ENCODE measurements at regions not wholly inside any gene's neighbourhood (a gene's known extent, or its start where the extent isn't known, plus 50 kb on each side); places are given as distances from the start of the nearest gene placed in this dataset.

DNA sequence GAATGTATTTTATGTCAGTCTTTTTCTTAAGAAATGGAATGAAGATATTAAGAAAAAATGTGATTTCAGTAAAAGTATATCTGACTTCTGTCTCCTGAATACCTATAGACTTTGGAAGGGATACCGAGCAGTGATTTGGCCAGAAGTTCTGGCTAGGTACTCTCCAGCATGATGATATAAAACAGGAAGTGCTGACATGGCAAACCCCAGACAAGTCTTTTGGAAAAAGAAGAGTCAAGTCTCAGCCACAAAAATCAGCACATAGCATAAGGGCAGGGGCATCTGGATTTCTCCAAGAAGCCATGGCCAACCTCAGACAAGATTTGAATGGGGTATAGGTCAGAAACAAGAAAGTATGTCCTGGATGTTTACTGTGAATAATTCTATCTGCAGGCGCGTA is 643.3 kb upstream of the ARRDC4 start:
- TF ChIP-seq POLR2A (IDR thresholded peaks at IDR 0.05; ENCODE audit: low read depth, low read length) (no peak), POLR2AphosphoS5 (IDR thresholded peaks at IDR 0.05; ENCODE audit: insufficient read depth, low read depth, low read length) (no peak)

Data from endothelial cell of umbilical vein (primary cell).